GM12864 (cell line): ENCODE measurements at regions not wholly inside any gene's neighbourhood (a gene's known extent, or its start where the extent isn't known, plus 50 kb on each side); places are given as distances from the start of the nearest gene placed in this dataset.

Source experiments
- DNase-seq: peaks from one replicate; pipeline ENCODE4 v3.0.0-alpha.2; 2011; ENCODE audit warnings: low read depth
- H3K4me3 ChIP-seq: 2 replicates; pipeline ENCODE4 v1.5.1; 2011; ENCODE audit warnings: mild to moderate bottlenecking, low read depth, low read length, control low read depth
- CTCF ChIP-seq: IDR thresholded peaks from 2 replicates; pipeline ENCODE4 v1.5.1; 2011; ENCODE audit warnings: low read depth, mild to moderate bottlenecking, moderate library complexity, low read length, control low read depth, inconsistent platforms; ENCODE audit errors: missing control alignments

- no peak for TF ChIP-seq CTCF
- H3K4me3 ChIP-seq, result no peak overlapping the region
- DNase-seq, result no peak
Measured at GRCh38 chr2:8118940-8119781, 562.7 kb upstream of the ID2 start.

- DNase-seq, result no peak
- no peak for TF ChIP-seq CTCF
- H3K4me3 ChIP-seq, result no peak overlapping the region
Measured at GRCh38 chr2:8119782-8120505, 561.9 kb upstream of the ID2 start.

GRCh38 chr2:8120506-8120860, 561.4 kb upstream of the ID2 start:
- no peak for DNase-seq
- TF ChIP-seq CTCF, result no peak
- no peak overlapping the region for H3K4me3 ChIP-seq

- H3K4me3 ChIP-seq, result no peak overlapping the region
- DNase-seq, result no peak
- TF ChIP-seq CTCF, result no peak
Measured at GRCh38 chr2:8121022-8121825, 560.6 kb upstream of the ID2 start.

- TF ChIP-seq CTCF, result no peak
- DNase-seq, result no peak
Measured at GRCh38 chr2:8121826-8122513, 559.9 kb upstream of the ID2 start.

GRCh38 chr2:8122520-8122919, 559.3 kb upstream of the ID2 start:
- no peak for DNase-seq
- TF ChIP-seq CTCF, result no peak
- no peak overlapping the region for H3K4me3 ChIP-seq

More at GRCh38 chr2:8121826-8122513, 559.9 kb upstream of the ID2 start:
- no peak overlapping the region for H3K4me3 ChIP-seq
